ENCODE measurements at regions not wholly inside any gene's neighbourhood (a gene's known extent, or its start where the extent isn't known, plus 50 kb on each side); places are given as distances from the start of the nearest gene placed in this dataset.

DNA sequence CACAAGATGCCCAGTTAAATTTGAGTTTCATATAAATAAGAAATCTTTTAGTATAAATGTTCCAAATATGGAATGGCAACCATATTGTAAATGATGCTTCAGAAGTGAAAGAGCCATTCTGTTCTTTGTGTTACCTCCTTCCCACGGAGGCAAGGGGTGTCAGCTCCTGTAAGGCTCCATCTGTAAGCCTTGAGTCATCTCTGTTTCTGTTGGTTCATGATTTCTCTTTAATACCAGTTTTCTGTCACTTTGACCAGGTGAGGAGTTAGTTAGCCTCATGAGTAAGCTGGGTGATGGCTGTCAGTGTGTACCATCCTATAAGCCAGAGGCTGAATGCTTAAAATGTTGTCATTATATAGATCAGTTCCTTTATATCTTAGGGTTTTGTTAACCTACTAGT is 61.9 kb downstream of the TMEM30B start:
- TF ChIP-seq, protein P1, sequence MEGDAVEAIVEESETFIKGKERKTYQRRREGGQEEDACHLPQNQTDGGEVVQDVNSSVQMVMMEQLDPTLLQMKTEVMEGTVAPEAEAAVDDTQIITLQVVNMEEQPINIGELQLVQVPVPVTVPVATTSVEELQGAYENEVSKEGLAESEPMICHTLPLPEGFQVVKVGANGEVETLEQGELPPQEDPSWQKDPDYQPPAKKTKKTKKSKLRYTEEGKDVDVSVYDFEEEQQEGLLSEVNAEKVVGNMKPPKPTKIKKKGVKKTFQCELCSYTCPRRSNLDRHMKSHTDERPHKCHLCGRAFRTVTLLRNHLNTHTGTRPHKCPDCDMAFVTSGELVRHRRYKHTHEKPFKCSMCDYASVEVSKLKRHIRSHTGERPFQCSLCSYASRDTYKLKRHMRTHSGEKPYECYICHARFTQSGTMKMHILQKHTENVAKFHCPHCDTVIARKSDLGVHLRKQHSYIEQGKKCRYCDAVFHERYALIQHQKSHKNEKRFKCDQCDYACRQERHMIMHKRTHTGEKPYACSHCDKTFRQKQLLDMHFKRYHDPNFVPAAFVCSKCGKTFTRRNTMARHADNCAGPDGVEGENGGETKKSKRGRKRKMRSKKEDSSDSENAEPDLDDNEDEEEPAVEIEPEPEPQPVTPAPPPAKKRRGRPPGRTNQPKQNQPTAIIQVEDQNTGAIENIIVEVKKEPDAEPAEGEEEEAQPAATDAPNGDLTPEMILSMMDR (IDR thresholded peaks at IDR 0.05), result no peak
- no peak for TF ChIP-seq POLR2A (IDR thresholded peaks at IDR 0.05)
- TF ChIP-seq POLR2AphosphoS5 (IDR thresholded peaks at IDR 0.05), result no peak
- no peak for TF ChIP-seq EP300 (IDR thresholded peaks at IDR 0.05)

Measured in upper lobe of left lung (tissue), 4 donors.